ENCODE measurements at regions not wholly inside any gene's neighbourhood (a gene's known extent, or its start where the extent isn't known, plus 50 kb on each side); places are given as distances from the start of the nearest gene placed in this dataset.

DNA sequence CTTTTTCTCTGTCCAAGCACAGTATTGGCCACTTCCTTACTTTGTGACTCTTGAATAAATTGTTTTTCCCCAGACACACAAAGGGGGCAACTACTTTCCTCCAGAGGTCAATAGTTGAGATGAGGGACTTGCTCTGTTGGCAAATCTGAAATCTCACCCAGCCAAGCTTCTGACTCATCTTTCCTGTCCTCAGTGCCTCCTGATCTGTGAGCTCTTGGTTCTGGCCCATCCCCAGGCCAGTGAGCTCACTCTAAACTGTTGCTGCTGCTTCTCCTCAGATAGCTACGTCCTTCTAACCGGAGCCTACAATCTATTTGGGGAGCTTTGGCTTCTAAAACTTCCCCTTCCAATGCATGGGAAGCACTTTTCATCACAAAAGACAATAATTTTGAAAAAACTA is 50.0 kb upstream of the NMD3 start:
- TF ChIP-seq, protein P1, sequence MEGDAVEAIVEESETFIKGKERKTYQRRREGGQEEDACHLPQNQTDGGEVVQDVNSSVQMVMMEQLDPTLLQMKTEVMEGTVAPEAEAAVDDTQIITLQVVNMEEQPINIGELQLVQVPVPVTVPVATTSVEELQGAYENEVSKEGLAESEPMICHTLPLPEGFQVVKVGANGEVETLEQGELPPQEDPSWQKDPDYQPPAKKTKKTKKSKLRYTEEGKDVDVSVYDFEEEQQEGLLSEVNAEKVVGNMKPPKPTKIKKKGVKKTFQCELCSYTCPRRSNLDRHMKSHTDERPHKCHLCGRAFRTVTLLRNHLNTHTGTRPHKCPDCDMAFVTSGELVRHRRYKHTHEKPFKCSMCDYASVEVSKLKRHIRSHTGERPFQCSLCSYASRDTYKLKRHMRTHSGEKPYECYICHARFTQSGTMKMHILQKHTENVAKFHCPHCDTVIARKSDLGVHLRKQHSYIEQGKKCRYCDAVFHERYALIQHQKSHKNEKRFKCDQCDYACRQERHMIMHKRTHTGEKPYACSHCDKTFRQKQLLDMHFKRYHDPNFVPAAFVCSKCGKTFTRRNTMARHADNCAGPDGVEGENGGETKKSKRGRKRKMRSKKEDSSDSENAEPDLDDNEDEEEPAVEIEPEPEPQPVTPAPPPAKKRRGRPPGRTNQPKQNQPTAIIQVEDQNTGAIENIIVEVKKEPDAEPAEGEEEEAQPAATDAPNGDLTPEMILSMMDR (IDR thresholded peaks at IDR 0.05; ENCODE audit: extremely low read depth in 1 of 2, insufficient read depth in 1 of 2, low read depth in 1 of 2, low read length in 2 of 2) = no peak
- TF ChIP-seq EZH2 (IDR thresholded peaks at IDR 0.05; ENCODE audit: borderline replicate concordance, low read depth, low read length, severe bottlenecking) (no peak), POLR2AphosphoS5 (IDR thresholded peaks at IDR 0.05; ENCODE audit: insufficient read depth, low read depth, low read length) (peak; percentile 41), JUN (IDR thresholded peaks at IDR 0.05; ENCODE audit: borderline replicate concordance, insufficient read depth, insufficient read length, low read depth) (peak; percentile 45), POLR2A (IDR thresholded peaks at IDR 0.05; ENCODE audit: low read depth, low read length) (peak; percentile 21), MYC (IDR thresholded peaks at IDR 0.05; ENCODE audit: low read depth, low read length) (no peak)

Measured in endothelial cell of umbilical vein (primary cell).